ENCODE measurements at regions not wholly inside any gene's neighbourhood (a gene's known extent, or its start where the extent isn't known, plus 50 kb on each side); places are given as distances from the start of the nearest gene placed in this dataset.

GRCh38 chr2:185291035-185291647, 447.5 kb upstream of the FSIP2 start:
- peak; percentile 68 for DNase-seq

GRCh38 chr2:185299867-185300266, 438.7 kb upstream of the FSIP2 start:
- Histone ChIP-seq H3K27me3 (no peaks in the 10 kb centered on the region), H3K4me1 (no peaks in the 10 kb centered on the region), H3K9me3 (no peaks in the 10 kb centered on the region), H3K4me3 (ENCODE audit: low read depth, low read length) (no peak overlapping the region), H3K36me3 (no peaks in the 10 kb centered on the region)
- no peak for DNase-seq
- no peak for TF ChIP-seq CTCF (IDR thresholded peaks at IDR 0.05; ENCODE audit: low read depth, low read length)

More at GRCh38 chr2:185291035-185291647, 447.5 kb upstream of the FSIP2 start:
- H3K27me3 ChIP-seq, result no peaks in the 10 kb centered on the region
- H3K9me3 ChIP-seq, result no peaks in the 10 kb centered on the region
- H3K4me3 ChIP-seq (ENCODE audit: low read depth, low read length), result no peak overlapping the region
- TF ChIP-seq CTCF (IDR thresholded peaks at IDR 0.05; ENCODE audit: low read depth, low read length), result peak; percentile 78
- no peaks in the 10 kb centered on the region; the same call in 1 of the 2 replicates for H3K4me1 ChIP-seq
- no peaks in the 10 kb centered on the region for H3K36me3 ChIP-seq

- no peaks in the 10 kb centered on the region for H3K36me3 ChIP-seq
- TF ChIP-seq CTCF (IDR thresholded peaks at IDR 0.05; ENCODE audit: low read depth, low read length), result no peak
- no peaks in the 10 kb centered on the region for H3K9me3 ChIP-seq
These were observed 432.5 kb upstream of the FSIP2 start for GRCh38 chr2:185306119-185306518.

GRCh38 chr2:185316383-185316782, 422.2 kb upstream of the FSIP2 start:
- Histone ChIP-seq H3K27me3 (no peaks in the 10 kb centered on the region), H3K4me3 (ENCODE audit: low read depth, low read length) (no peak overlapping the region), H3K9me3 (no peaks in the 10 kb centered on the region), H3K36me3 (no peaks in the 10 kb centered on the region), H3K4me1 (no peaks in the 10 kb centered on the region)
- DNase-seq, result no peak
- TF ChIP-seq CTCF (IDR thresholded peaks at IDR 0.05; ENCODE audit: low read depth, low read length), result no peak

More at GRCh38 chr2:185306119-185306518, 432.5 kb upstream of the FSIP2 start:
- Histone ChIP-seq H3K4me1 (no peaks in the 10 kb centered on the region), H3K4me3 (ENCODE audit: low read depth, low read length) (no peak overlapping the region), H3K27me3 (no peaks in the 10 kb centered on the region)
- no peak for DNase-seq

GRCh38 chr2:185318271-185318724, 420.3 kb upstream of the FSIP2 start:
- Histone ChIP-seq H3K36me3 (no peaks in the 10 kb centered on the region), H3K4me1 (no peaks in the 10 kb centered on the region)
- TF ChIP-seq CTCF (IDR thresholded peaks at IDR 0.05; ENCODE audit: low read depth, low read length), result no peak

GRCh38 chr2:185335879-185336278, 402.7 kb upstream of the FSIP2 start:
- H3K4me1 ChIP-seq, result no peaks in the 10 kb centered on the region
- H3K4me3 ChIP-seq (ENCODE audit: low read depth, low read length), result no peak overlapping the region
- no peak for TF ChIP-seq CTCF (IDR thresholded peaks at IDR 0.05; ENCODE audit: low read depth, low read length)
- no peaks in the 10 kb centered on the region for H3K9me3 ChIP-seq
- DNase-seq, result no peak
- H3K27me3 ChIP-seq, result no peaks in the 10 kb centered on the region
- no peaks in the 10 kb centered on the region for H3K36me3 ChIP-seq

More at GRCh38 chr2:185318271-185318724, 420.3 kb upstream of the FSIP2 start:
- H3K9me3 ChIP-seq, result no peaks in the 10 kb centered on the region
- no peaks in the 10 kb centered on the region for H3K27me3 ChIP-seq
- DNase-seq, result no peak
- no peak overlapping the region for H3K4me3 ChIP-seq (ENCODE audit: low read depth, low read length)
